Suppressor macrophage treated with lipopolysaccharide for 1 hour (primary cell): ENCODE measurements at regions not wholly inside any gene's neighbourhood (a gene's known extent, or its start where the extent isn't known, plus 50 kb on each side); places are given as distances from the start of the nearest gene placed in this dataset.

ENCODE experiments used
- DNase-seq, 3 donors: peaks; one replicate each; pipeline ENCODE4 v3.0.0-alpha.2; 2020 to 2022

GRCh38 chr12:93254911-93255310, 122.8 kb upstream of the NUDT4 start:
- DNase-seq = no peak

- no peak for DNase-seq
These were observed 121.3 kb upstream of the NUDT4 start for GRCh38 chr12:93256256-93256969.

GRCh38 chr12:93261505-93262094, 116.1 kb upstream of the NUDT4 start:
- DNase-seq = no peak

GRCh38 chr12:93272997-93273396, 104.7 kb upstream of the NUDT4 start:
- no peak for DNase-seq

- DNase-seq = no peak
These were observed 103.7 kb upstream of the NUDT4 start for GRCh38 chr12:93273834-93274564.

- no peak for DNase-seq
These were observed 102.8 kb upstream of the NUDT4 start for GRCh38 chr12:93274937-93275336.

- no peak for DNase-seq
These were observed 102.1 kb upstream of the NUDT4 start for GRCh38 chr12:93275589-93275988.

GRCh38 chr12:93279565-93280412, 97.9 kb upstream of the NUDT4 start:
- DNase-seq = no peak

GRCh38 chr12:93287149-93287548, 90.6 kb upstream of the NUDT4 start:
- no peak for DNase-seq

GRCh38 chr12:93288626-93289025, 89.1 kb upstream of the NUDT4 start:
- no peak for DNase-seq

- DNase-seq = no peak
These were observed 87.3 kb upstream of the NUDT4 start for GRCh38 chr12:93290391-93290790.

GRCh38 chr12:93292213-93292612, 85.5 kb upstream of the NUDT4 start:
- no peak for DNase-seq

GRCh38 chr12:93292731-93293566, 84.8 kb upstream of the NUDT4 start:
- no peak for DNase-seq

- DNase-seq = no peak
These were observed 80.7 kb upstream of the NUDT4 start for GRCh38 chr12:93297032-93297431.

GRCh38 chr12:93297536-93297935, 80.2 kb upstream of the NUDT4 start:
- DNase-seq = no peak

- DNase-seq = no peak
These were observed 78.4 kb upstream of the NUDT4 start for GRCh38 chr12:93299262-93299846.

- no peak for DNase-seq
These were observed 77.1 kb upstream of the NUDT4 start for GRCh38 chr12:93300611-93301021.

GRCh38 chr12:93302331-93303229, 75.1 kb upstream of the NUDT4 start:
- peak in 1 of 3 donors; percentile 5 for DNase-seq

GRCh38 chr12:93306636-93307035, 71.1 kb upstream of the NUDT4 start:
- DNase-seq = no peak

- DNase-seq = no peak
These were observed 69.4 kb upstream of the NUDT4 start for GRCh38 chr12:93308281-93308680.

GRCh38 chr12:93311827-93312226, 65.9 kb upstream of the NUDT4 start:
- no peak for DNase-seq
